HTR-8/SVneo (cell line): ENCODE measurements at regions not wholly inside any gene's neighbourhood (a gene's known extent, or its start where the extent isn't known, plus 50 kb on each side); places are given as distances from the start of the nearest gene placed in this dataset.

Source experiments
- DNase-seq: peaks from one replicate; pipeline ENCODE4 v3.0.0; 2011; ENCODE audit warnings: low spot score, mixed read lengths; ENCODE audit not compliant: insufficient read length
- FAIRE-seq: peaks from 2 replicates; lab custom pipeline; 2011; peaks lifted over from hg19 to GRCh38; lab: Jason Lieb, UNC

DNA sequence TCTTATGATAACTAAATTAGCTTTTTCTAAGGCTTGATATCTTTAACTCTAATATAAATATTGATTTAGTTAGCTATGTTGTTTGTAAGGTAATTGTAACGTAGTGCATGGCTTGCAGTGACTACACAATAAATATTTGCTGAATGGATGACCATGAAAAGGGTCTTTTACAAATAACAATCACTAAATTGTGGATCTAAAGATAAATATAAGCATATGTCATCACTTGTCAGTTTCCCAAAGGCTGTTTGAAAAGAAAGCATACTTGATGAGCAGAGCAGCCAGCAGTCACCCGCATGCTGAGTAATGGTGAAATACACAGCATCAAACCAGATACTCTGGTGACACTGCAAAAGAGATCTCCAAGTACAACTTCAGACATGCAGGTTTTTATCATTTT is 92.5 kb upstream of the FMN2 start:
- no peak for DNase-seq
- FAIRE-seq = no peak

DNA sequence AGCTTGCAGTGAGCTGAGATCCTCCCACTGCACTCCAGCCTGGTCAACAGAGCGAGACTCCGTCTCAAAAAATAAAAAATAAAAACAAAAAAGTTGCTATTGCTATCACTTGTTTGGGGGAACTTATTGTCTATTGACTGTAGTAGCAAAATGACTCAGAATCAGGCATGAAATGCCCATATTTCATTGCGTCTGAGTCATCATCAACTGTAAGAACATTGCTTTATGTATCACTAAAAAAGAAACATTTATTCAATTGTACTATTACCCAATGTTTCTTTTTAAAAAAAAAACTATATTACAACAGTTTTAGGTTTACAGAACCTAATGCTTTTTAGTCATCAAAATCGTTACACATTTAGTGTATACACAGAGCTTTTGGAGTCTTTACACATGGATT is 91.0 kb upstream of the FMN2 start:
- DNase-seq = peak; percentile 45

DNA sequence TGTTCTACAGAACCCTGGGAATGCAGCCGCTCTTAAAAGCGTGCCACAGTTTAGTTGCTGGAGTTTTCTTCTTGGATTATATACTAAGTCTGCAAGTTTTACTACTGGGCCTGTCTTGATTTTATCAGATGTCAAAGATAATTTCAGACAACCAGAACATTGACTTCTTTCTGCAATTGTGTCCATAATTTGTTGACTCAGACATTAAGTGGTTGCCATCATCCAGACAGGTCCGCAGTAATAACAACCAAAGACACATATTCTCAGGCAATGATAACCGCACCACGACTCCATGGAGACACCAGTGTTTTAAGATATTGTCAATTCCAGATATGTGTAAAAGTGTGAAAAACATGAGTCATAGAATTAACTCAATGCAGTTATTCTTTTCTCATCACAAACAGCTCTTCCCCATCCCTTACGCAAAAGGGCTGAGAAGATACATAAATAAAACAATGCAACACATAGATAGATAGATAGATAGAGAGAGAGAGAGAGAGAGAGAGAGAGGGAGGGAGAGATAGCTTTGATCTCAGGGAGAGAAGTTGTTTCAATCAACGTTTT is 90.4 kb upstream of the FMN2 start:
- FAIRE-seq = no peak
- no peak for DNase-seq

More for the DNA sequence above, 91.0 kb upstream of the FMN2 start:
- FAIRE-seq = no peak

DNA sequence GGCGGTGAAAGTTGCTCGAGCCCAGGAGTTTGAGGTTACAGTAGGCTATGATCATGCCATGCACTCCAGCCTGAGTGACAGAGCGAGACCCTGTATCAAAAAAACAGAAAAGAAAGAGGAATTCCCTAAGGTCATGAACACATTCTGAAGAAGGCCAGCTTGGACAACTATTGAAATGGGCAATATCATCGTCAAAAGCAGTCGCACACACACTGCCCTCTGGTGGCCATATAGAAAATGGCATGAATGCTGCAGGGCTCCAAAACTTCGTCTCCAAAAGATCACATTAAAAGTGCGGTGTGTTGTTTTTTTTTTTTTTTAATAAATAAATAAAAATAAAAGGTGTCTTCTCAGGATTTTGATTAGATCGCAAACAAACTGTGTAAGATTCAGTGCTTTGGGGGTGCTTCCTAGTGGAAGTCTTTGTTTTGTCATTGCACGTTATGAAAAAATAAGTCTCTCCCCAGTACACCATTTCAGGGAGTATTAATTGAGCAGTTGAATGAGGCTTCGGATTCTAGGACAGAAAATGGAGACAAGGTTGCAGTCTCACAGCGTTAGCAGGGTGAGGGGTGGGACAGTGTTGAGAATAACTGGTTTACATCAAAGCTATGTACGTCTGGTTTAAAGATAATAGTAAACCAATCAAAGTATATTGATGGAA is 87.5 kb upstream of the FMN2 start:
- DNase-seq (peak; percentile 53), FAIRE-seq (no peak)

DNA sequence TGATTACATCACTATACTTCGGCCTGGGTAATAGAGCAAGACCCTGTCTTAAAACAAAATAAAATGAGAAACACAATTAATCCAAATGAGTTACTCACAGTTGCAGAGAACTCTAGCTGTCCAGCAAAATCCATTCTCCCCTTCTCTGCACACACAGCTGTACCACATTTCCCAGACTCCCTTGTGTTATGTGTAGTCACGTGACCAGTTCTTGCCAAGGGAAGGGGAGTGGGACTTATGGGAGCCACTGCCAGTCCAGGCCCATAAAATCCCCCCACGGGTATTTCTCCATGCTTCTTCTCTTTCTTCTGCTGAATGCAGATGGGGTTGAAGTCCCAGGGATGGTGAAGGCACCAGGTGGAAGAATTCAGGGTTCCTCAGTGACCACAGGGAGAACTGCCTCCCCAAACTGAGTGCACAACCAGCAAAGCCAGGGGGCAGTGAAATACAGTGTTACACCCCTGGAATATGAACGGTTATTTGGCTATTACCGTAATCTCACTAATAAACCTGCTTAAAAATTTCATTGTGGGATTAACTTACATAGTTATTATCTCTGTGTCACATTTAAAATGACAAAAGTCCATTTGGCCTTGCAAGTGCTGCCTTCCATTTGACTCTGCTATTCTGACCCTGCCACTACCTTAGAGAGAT is 85.6 kb upstream of the FMN2 start:
- FAIRE-seq (no peak), DNase-seq (no peak)

DNA sequence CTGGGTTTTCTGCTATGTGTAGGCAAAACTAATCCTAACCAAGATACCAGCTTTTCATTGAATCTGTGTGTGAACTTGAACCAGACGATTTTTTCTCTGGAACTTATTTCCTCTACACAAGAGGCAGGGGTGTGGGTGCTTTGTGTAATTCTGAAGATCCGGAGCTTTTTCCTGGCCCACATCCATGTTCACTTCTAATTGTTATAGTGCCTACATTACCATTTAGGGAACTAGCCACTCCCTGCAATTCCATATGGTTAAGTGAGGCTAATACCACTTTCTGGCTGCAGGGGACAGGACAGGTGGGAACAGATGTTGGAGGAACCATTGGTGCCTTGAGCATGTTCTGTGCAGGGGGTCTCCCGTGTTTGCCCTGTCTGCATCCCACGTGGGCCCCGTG is 83.4 kb upstream of the FMN2 start:
- no peak for FAIRE-seq

DNA sequence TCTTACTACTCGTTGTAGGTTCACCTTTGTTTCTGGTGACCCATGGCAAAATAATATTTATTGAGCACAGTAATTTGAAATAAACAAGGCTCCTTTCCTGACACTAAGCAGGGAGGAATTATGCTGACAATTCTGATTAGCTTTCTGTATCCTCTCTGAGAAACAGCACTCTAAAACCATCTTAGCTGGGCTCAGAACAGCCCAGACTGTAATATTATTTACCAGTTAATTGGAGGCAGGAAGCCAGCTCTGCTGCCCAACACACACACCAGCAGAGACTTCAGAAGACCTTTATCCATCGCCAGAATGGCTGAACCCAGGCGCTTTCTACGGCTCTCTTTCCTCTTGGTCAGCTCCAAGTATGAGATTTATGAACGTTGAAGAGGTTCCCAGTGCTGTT is 77.6 kb upstream of the FMN2 start:
- no peak for FAIRE-seq

More for the DNA sequence above, 83.4 kb upstream of the FMN2 start:
- no peak for DNase-seq

DNA sequence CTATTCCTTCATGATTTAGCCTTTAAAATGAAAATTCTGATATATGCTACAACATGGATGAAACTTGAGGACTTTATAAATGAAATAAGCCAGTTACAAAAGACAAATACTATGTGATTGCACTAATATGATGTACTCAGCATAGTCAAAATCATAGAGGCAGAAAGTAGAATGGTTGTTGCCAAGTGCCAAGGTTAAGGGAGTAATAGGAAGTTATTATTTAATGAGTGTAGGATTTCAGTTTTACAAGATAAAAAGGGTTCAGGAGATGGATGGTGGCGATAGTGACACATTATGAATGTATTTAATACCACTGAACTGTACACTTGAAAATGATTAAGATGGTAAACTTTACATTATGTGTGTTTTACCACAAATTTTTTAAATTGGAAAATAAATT is 73.1 kb upstream of the FMN2 start:
- FAIRE-seq (no peak), DNase-seq (no peak)

More for the DNA sequence above, 77.6 kb upstream of the FMN2 start:
- DNase-seq = no peak

DNA sequence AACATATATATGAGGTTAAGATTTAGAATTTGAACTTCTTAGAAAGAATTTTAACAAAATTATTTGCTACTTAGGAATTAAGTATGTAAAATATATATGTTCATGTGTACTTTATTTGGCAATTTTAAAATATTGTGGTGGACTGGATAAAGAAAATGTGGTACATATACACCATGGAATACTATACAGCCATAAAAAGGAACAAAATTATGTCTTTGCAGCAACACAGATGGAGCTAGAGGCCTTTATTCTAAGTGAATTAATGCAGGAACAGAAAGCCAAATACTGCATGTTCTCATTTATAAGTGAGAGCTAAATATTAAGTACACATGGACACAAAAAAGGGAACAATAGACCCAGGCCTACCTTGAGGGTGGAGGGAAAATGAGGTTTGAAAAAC is 72.2 kb upstream of the FMN2 start:
- DNase-seq (no peak), FAIRE-seq (no peak)

DNA sequence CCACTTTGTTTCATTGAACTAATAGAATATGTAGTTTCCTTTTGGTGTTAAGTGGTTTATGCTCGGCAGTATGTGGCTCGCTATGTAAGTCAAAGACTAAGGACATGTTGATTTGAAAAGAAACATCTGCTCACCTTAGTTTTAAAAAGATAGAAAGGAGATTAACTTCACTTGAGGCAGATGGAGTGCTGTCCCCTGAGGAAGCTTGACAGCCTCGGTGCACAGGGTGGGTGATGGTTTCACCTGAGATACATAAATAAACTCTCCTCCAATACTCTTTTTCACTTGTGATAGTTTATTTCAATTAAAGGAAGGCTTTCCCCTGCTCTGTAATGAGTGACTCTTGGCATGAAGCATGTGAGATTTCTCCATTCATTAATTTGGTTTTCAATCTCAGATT is 70.8 kb upstream of the FMN2 start:
- no peak for FAIRE-seq

DNA sequence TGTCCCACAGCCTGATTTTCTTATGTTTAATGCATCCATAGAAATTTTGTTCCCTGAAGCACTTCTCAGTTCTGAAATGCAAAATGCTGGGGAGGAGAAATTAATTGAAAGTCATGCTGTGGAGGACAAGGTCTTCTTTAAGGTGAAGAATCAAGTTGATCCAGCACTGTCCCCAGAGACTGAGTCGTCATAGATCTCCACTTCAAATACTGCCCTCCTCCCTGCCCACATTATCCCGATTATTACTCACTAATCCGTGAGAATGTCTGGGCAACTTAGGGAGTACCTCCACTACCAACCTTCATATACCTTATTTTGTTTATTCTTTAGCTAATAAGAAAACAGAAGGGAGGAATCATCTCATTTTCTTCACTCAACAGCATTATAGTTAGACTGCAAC is 70.0 kb upstream of the FMN2 start:
- no peak for DNase-seq
- FAIRE-seq = no peak

More for the DNA sequence above, 70.8 kb upstream of the FMN2 start:
- no peak for DNase-seq

DNA sequence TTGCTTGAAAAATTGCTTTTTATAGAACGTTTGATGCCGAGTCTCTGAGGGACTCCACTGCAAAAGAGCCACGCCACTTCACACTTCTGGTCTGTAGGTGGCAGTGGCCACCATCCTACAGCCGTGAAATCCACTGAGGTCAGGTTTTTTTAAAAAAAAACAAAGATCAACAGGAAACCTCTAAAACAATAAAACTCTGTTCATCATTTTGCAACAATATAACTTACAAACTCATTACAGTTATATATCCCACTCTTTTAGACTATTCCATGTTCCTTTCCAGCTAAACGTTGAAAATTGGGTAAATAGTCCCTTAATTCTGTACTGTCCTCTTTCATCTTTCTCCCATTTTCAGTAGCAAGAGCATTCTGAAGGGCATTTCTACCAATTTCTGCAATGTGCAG is 64.6 kb upstream of the FMN2 start:
- peak; percentile 57 for DNase-seq
- no peak for FAIRE-seq

DNA sequence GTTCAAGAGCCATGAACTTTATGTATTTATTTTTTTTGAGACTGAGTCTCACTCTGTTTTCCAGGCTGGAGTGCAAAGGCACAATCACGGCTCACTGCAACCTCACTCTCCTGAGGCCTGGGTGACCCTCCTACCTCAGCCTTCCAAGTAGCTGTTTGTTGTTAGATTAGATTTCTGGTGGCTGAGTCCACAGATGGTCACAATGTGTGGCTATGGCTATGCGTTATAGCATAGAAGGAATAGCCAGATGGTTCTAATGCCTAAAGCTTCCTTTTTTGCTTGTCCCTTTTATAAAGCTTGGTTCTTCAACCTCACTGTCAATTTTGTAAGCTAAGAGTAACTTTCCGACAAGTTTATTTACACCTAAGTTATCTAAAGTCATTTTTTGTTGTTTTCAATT is 62.3 kb upstream of the FMN2 start:
- no peak for DNase-seq

DNA sequence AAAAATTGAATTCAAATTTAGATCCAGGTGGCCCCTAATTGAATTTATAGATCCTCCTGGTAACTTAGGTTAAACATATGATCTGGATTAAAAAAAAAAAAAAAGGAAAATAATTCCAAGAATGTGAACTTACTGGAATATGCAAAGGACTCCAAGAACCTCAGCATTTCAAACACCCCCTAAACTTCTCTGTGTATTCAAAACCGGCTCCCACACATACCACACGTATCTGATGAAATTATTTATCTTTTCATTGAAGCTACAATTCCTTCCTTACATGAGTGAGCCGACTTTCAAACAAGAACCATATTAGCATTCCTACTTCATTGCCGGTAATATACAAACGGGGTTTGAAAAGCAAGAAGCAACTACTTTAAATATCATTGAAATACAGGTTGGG is 61.4 kb upstream of the FMN2 start:
- FAIRE-seq (no peak), DNase-seq (no peak)

More for the DNA sequence above, 62.3 kb upstream of the FMN2 start:
- FAIRE-seq = peak; percentile 70

DNA sequence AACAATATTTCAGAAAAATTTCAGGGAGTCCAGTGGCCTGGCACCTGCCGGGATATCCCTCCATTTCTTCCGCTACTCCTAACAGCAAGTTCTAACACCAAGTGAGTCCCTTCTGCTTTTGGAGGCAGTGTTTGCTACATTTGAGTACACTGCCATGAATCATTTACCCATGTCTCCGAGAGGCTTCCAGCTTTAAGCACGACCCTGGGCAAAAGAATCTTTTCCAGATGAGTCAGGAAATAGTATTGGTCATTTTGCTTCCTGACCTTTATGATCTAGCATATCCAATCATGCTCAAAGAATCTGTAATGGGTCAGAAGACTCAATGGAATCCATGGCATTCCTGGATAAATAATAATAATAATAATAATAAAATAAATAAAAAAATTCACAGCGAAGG is 60.7 kb upstream of the FMN2 start:
- peak; percentile 73 for FAIRE-seq
- DNase-seq = peak; percentile 81

DNA sequence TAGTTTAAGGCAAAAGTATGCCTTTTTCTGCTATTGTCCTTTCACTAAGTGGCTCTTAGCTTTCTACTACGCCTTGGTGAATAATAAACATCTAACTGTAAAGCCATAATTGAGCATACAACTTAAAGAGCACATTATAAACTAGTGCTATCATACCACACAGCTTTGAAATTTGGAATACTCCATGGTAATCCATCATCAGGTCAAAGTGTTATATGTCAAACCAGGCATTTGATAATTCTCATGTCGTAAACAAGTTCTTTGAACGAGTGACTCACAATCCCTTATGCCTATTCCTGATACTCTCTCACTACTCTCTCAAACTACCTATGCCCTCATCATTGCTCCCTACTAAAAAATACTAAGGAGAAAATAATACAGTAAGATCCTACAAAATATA is 60.3 kb upstream of the FMN2 start:
- DNase-seq (peak; percentile 53), FAIRE-seq (peak; percentile 76)

DNA sequence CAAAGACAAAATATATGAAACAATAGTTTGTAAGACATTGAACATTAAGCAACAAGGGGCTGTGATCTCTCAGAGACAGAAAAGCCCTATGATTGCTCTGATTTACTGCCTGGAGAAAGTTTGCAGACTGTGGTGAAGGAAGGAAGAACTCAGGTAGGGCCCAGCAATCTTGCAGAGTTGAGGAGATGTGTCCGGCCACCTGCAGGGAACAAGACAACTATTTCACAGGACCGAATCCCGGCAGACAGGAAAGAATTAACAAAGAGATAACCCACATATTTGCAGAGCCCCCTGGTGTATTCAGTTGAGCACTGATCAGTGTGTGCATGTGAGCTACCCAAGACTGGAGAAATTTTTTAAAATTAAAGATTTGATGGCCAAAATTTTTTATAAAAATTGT is 58.3 kb upstream of the FMN2 start:
- DNase-seq (no peak), FAIRE-seq (peak; percentile 51)

DNA sequence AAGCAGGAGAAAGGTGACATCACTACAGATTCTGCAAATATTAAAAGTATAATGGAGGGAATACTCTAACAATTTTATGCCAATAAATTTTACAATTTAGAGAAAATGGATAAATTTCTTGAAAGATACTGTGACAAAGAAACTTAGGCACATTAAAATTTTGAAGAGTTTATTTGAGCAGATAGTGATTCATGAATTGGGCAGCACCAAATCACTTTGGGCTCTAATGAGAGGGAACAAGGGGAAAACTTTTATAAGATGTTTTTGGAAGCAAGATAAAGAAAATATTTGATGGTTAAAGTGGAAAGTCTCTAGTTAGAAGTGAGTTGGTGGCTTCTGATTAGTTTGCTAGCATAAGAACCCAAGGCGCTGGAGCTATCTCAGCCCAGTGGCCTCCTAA is 55.2 kb upstream of the FMN2 start:
- no peak for FAIRE-seq
- no peak for DNase-seq
